ENCODE measurements at regions not wholly inside any gene's neighbourhood (a gene's known extent, or its start where the extent isn't known, plus 50 kb on each side); places are given as distances from the start of the nearest gene placed in this dataset.

DNA sequence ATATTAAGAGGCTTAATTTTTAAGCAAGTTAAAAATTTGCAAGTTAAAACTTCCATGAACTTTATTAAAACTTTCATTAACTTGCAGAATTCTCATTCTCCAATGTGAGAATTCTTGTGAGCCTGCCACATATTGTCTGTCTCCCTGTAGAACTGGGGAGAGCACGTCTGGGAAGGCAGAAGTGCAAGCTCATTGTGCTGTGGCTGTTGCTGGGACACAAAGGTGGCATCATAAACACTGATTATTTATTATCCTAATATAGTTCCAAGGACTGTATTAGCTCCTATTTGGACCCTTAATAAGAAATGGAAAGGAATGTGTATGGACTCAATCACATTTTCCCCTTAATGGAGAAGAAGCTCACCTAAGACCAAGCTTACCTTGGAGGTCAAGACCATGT lies 68.7 kb upstream of the MROH9 start (continued):
- TF ChIP-seq, protein P1, sequence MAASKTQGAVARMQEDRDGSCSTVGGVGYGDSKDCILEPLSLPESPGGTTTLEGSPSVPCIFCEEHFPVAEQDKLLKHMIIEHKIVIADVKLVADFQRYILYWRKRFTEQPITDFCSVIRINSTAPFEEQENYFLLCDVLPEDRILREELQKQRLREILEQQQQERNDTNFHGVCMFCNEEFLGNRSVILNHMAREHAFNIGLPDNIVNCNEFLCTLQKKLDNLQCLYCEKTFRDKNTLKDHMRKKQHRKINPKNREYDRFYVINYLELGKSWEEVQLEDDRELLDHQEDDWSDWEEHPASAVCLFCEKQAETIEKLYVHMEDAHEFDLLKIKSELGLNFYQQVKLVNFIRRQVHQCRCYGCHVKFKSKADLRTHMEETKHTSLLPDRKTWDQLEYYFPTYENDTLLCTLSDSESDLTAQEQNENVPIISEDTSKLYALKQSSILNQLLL (CRISPR knock-in tag; IDR thresholded peaks at IDR 0.05; ENCODE audit: borderline replicate concordance): no peak
- TF ChIP-seq EHMT2 (IDR thresholded peaks at IDR 0.05): no peak

DNA sequence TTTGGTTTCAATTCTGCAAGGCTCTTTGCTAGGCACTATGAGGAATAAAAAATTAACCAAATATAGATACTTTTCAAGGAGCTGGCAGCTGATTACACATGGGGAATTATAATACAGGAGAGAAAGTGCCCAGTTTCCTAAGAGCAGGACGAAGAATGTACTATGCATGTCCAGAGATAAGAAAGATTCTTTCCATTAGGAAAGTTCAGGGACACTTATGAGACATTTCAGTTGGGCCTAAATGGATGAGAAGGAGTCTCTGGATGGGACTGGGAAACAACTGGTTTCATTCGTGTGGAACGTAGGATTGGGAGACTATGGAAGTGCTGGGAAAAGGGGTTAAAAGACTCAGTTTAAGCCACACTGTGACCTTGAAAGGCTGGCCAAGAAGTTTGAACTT lies 63.5 kb upstream of the MROH9 start:
- Histone ChIP-seq H3K4me3 (no peak overlapping the region), H3K79me2 (ENCODE audit: control insufficient read depth, insufficient read depth, low read length) (no peaks in the 10 kb centered on the region), H3K9me3 (replicated peaks; ENCODE audit: control insufficient read depth, insufficient read depth, low read depth, low read length) (no peaks in the 10 kb centered on the region; the same call in 1 of the 2 replicates), H3K9me1 (ENCODE audit: control insufficient read depth, insufficient read depth, low read length) (no peaks in the 10 kb centered on the region), H3K27me3 (ENCODE audit: control insufficient read depth in 2 of 2, insufficient read depth in 2 of 2, low read length in 2 of 2) (no peaks in the 10 kb centered on the region), H2AFZ (ENCODE audit: low read depth, low read length) (no peak overlapping the region), H3K9ac (ENCODE audit: insufficient read depth in 1 of 2, low read depth in 2 of 2, low read length in 2 of 2) (no peak overlapping the region), H3K36me3 (ENCODE audit: control insufficient read depth, insufficient read depth, low read length) (no peaks in the 10 kb centered on the region), H4K20me1 (replicated peaks; ENCODE audit: control insufficient read depth, insufficient read depth, low read length) (no peaks in the 10 kb centered on the region), H3K27ac (ENCODE audit: extremely low read depth, low read depth, low read length) (no peak overlapping the region), H3K4me2 (ENCODE audit: insufficient read depth, low read length) (no peak overlapping the region), H3K4me1 (replicated peaks in 1 of 2; ENCODE audit: control insufficient read depth in 2 of 2, insufficient read depth in 2 of 2, low read length in 2 of 2) (no peaks in the 10 kb centered on the region)
- TF ChIP-seq TSC22D4 (tag; IDR thresholded peaks at IDR 0.05) (no peak), CEBPG (CRISPR knock-in tag; IDR thresholded peaks at IDR 0.05) (no peak), CEBPG (tag; conservative IDR thresholded peaks at IDR 0.05 in 1 of 2, IDR thresholded peaks at IDR 0.05 in 1 of 2) (no peak), CBX8 (IDR thresholded peaks at IDR 0.05; ENCODE audit: borderline replicate concordance, extremely low read depth, low read depth, low read length, poor library complexity, severe bottlenecking) (no peak)
- no peak for FAIRE-seq
- DNase-seq (ENCODE audit: extremely low read depth in 1 of 4, low spot score in 3 of 4): no peak
- no peak for ATAC-seq
- CTCF ChIA-PET (ENCODE audit: low intra/inter-chr PET ratio): no interaction called here
- in situ Hi-C loops (cut with MboI): no loop called here
- intact Hi-C loops (cut with micrococcal nuclease): no loop called here
- BruUV-seq (replicated peaks): no TSS peak
- POLR2A ChIA-PET: no interaction called here
- WGBS (ENCODE audit: insufficient coverage, low coverage, missing lambda C conversion rate): 2% methylated on average over 3 of the region's 3 CpGs
